B cell (primary cell): ENCODE measurements at regions not wholly inside any gene's neighbourhood (a gene's known extent, or its start where the extent isn't known, plus 50 kb on each side); places are given as distances from the start of the nearest gene placed in this dataset.

Experiments used
- ATAC-seq: fragments of 200-7000 bp; cut with Tn5 transposase; one replicate; pipeline ENCODE4 v1.10.0; 2021; ENCODE audit warnings: low read depth, mild to moderate bottlenecking, moderate number of reproducible peaks, moderate library complexity
- CTCF ChIA-PET: fragments of 350-600 bp; sonication (Branson Sonifier 250); formaldehyde crosslinking; loops from one replicate; lab custom pipeline; 2021; ENCODE audit warnings: antibody characterized with exemption, inconsistent platforms; lab: Charles Lee
- POLR2A ChIA-PET: fragments of 350-600 bp; sonication (Branson Sonifier 250); formaldehyde crosslinking; loops from one replicate; lab custom pipeline; 2021; ENCODE audit warnings: antibody characterized with exemption; lab: Charles Lee
- DNase-seq: peaks from one replicate; pipeline ENCODE4 v3.0.0; 2013
- H2AFZ ChIP-seq: 2 replicates; pipeline ENCODE4 v1.6.1; 2012; ENCODE audit warnings: mild to moderate bottlenecking, low read depth, low read length; ENCODE audit not compliant: insufficient read depth, poor library complexity, severe bottlenecking
- H3K27ac ChIP-seq, 2 donors: 1 replicate in 1 of 2; 2 replicates in 1 of 2; pipeline ENCODE4 v1.5.1; 2012 to 2013; ENCODE audit warnings: low read length in 2 of 2, mild to moderate bottlenecking in 2 of 2, moderate library complexity in 1 of 2
- H3K27me3 ChIP-seq, 4 experiments: fragments of 200-600 bp in 1 of 4; sonication (generic) in 1 of 4; replicated peaks in 1 of 4; 1 replicate in 2 of 4; 2 replicates in 2 of 4; pipeline versions ENCODE4 v1.6.1 to v1.7.0; 2013 to 2016; ENCODE audit warnings: low read length in 3 of 4, mild to moderate bottlenecking in 2 of 4, mixed read lengths in 1 of 4, moderate library complexity in 1 of 4; ENCODE audit not compliant: insufficient read depth in 4 of 4, control insufficient read depth in 3 of 4; ENCODE audit errors: control extremely low read depth in 1 of 4
- H3K36me3 ChIP-seq, 2 experiments: replicated peaks in 1 of 2; 1 replicate in 1 of 2; 2 replicates in 1 of 2; pipeline versions ENCODE4 v1.6.1 to v1.7.1; 2013; ENCODE audit warnings: low read length in 1 of 2; ENCODE audit not compliant: insufficient read depth in 2 of 2, control insufficient read depth in 1 of 2; ENCODE audit errors: control extremely low read depth in 1 of 2, extremely low read depth in 1 of 2
- H3K4me1 ChIP-seq, 2 donors: fragments of 200-600 bp in 1 of 2; sonication (generic) in 1 of 2; 1 replicate in 1 of 2; 2 replicates in 1 of 2; pipeline versions ENCODE4 v1.5.1 to v1.6.1; 2013 to 2017; ENCODE audit warnings: low read length in 2 of 2; ENCODE audit not compliant: control insufficient read depth in 2 of 2, insufficient read depth in 2 of 2
- H3K4me2 ChIP-seq: replicated peaks from 2 replicates; pipeline ENCODE3; 2012; ENCODE audit warnings: mild to moderate bottlenecking, low read depth, low read length; ENCODE audit not compliant: poor library complexity, severe bottlenecking
- H3K4me3 ChIP-seq, 5 experiments: fragments of 200-600 bp in 1 of 5; sonication (generic) in 1 of 5; 1 replicate in 3 of 5; 2 replicates in 2 of 5; pipeline versions ENCODE4 v1.5.1 to v1.7.0; 2011 to 2016; ENCODE audit warnings: low read length in 4 of 5, mild to moderate bottlenecking in 4 of 5, low read depth in 2 of 5, control low read depth in 1 of 5, moderate library complexity in 1 of 5; ENCODE audit not compliant: insufficient read depth in 1 of 5; ENCODE audit errors: control extremely low read depth in 1 of 5, extremely low read depth in 1 of 5
- H3K79me2 ChIP-seq: fragments of 200-600 bp; sonication (generic); one replicate; pipeline ENCODE4 v1.6.0; 2016; ENCODE audit warnings: low read length; ENCODE audit not compliant: control insufficient read depth, insufficient read depth
- H3K9ac ChIP-seq: fragments of 200-600 bp; sonication (generic); 2 replicates; pipeline ENCODE4 v1.6.1; 2017; ENCODE audit warnings: mild to moderate bottlenecking, low read length, moderate library complexity
- H3K9me3 ChIP-seq, 3 donors: one replicate each; pipeline versions ENCODE4 v1.6.1 to v1.7.1; 2013; ENCODE audit warnings: low read length in 2 of 3; ENCODE audit not compliant: control insufficient read depth in 2 of 3, insufficient read depth in 1 of 3; ENCODE audit errors: control extremely low read depth in 1 of 3
- H4K20me1 ChIP-seq: 2 replicates; pipeline ENCODE4 v1.6.0; 2012; ENCODE audit warnings: mild to moderate bottlenecking, low read length; ENCODE audit not compliant: insufficient read depth, control insufficient read depth, poor library complexity, severe bottlenecking
- H3K27ac Mint-ChIP-seq: one replicate; pipeline ENCODE4 v1.8.0; 2021; ENCODE audit warnings: mixed read lengths
- H3K27me3 Mint-ChIP-seq: one replicate; pipeline ENCODE4 v1.8.0; 2021; ENCODE audit warnings: mixed read lengths
- H3K4me1 Mint-ChIP-seq: one replicate; pipeline ENCODE4 v1.8.0; 2021; ENCODE audit warnings: mixed read lengths
- H3K4me3 Mint-ChIP-seq: one replicate; pipeline ENCODE4 v1.8.0; 2021; ENCODE audit warnings: mixed read lengths
- H3K9me3 Mint-ChIP-seq: one replicate; pipeline ENCODE4 v1.8.0; 2022; ENCODE audit warnings: mixed read lengths; ENCODE audit not compliant: insufficient read depth
- CTCF ChIP-seq: fragments of 200-600 bp; IDR thresholded peaks from one replicate; pipeline ENCODE4 v1.8.0; 2022; ENCODE audit warnings: antibody characterized with exemption, mild to moderate bottlenecking
- EZH2 ChIP-seq: IDR thresholded peaks from 2 replicates; pipeline ENCODE4 v1.6.1; 2012; ENCODE audit warnings: borderline replicate concordance, low read depth, mild to moderate bottlenecking, moderate library complexity, low read length; ENCODE audit not compliant: insufficient read depth, poor library complexity, severe bottlenecking
- WGBS: methylation state at CpG from one replicate; pipeline ENCODE4 v1.1.5; 2013; ENCODE audit warnings: missing lambda C conversion rate; ENCODE audit not compliant: insufficient coverage; 5-methylcytosine and 5-hydroxymethylcytosine counted together
- intact Hi-C: fragments of 100-400 bp; cut with micrococcal nuclease; formaldehyde crosslinking; loops from one replicate; pipeline ENCODE4 v1.10.0; 2022

GRCh38 chr16:47973552-47973951 lies 182.2 kb downstream of the ABCC12 start:
- H3K9me3 ChIP-seq: no peaks in the 10 kb centered on the region
- intact Hi-C loops: no loop called here
- H3K27ac Mint-ChIP-seq: no peak overlapping the region
- H3K4me2 ChIP-seq: no peak overlapping the region
- H3K79me2 ChIP-seq: no peaks in the 10 kb centered on the region
- no peaks in the 10 kb centered on the region for H3K27me3 ChIP-seq
- no peak overlapping the region for H3K4me3 ChIP-seq
- H3K9me3 Mint-ChIP-seq: no peaks in the 10 kb centered on the region
- H3K27ac ChIP-seq: no peak overlapping the region
- H3K27me3 Mint-ChIP-seq: peaks cover 6% of the 10 kb centered on the region
- no peaks in the 10 kb centered on the region for H3K4me1 ChIP-seq
- POLR2A ChIA-PET: no interaction called here
- no peaks in the 10 kb centered on the region for H3K4me1 Mint-ChIP-seq
- no peaks in the 10 kb centered on the region for H4K20me1 ChIP-seq
- TF ChIP-seq CTCF: no peak
- no peak for TF ChIP-seq EZH2
- DNase-seq (no peak), ATAC-seq (no peak)
- no peaks in the 10 kb centered on the region for H3K36me3 ChIP-seq
- no peak overlapping the region for H3K9ac ChIP-seq
- CTCF ChIA-PET: no interaction called here
- WGBS: 93% methylated on average over 6 of the region's 7 CpGs
- H3K4me3 Mint-ChIP-seq: no peak overlapping the region
- H2AFZ ChIP-seq: no peak overlapping the region

- Histone ChIP-seq H4K20me1 (no peaks in the 10 kb centered on the region), H3K27ac (no peak overlapping the region), H3K4me2 (no peak overlapping the region), H3K79me2 (no peaks in the 10 kb centered on the region), H3K4me1 (no peaks in the 10 kb centered on the region), H3K4me3 (no peak overlapping the region), H3K27me3 (no peaks in the 10 kb centered on the region), H3K9ac (no peak overlapping the region), H3K36me3 (no peaks in the 10 kb centered on the region), H3K9me3 (no peaks in the 10 kb centered on the region), H2AFZ (no peak overlapping the region)
- H3K27me3 Mint-ChIP-seq: peaks cover 6% of the 10 kb centered on the region
- intact Hi-C loops: no loop called here
- no peak overlapping the region for H3K27ac Mint-ChIP-seq
- no peak overlapping the region for H3K4me3 Mint-ChIP-seq
- ATAC-seq: no peak
- H3K4me1 Mint-ChIP-seq: no peaks in the 10 kb centered on the region
- TF ChIP-seq CTCF (no peak), EZH2 (no peak)
- CTCF ChIA-PET: no interaction called here
- no peaks in the 10 kb centered on the region for H3K9me3 Mint-ChIP-seq
- DNase-seq: no peak
- POLR2A ChIA-PET: no interaction called here
- 10% methylated on average over 1 of the region's 6 CpGs for WGBS
Observed at GRCh38 chr16:47972246-47972985, 183.4 kb downstream of the ABCC12 start.
